ENCODE measurements at regions not wholly inside any gene's neighbourhood (a gene's known extent, or its start where the extent isn't known, plus 50 kb on each side); places are given as distances from the start of the nearest gene placed in this dataset.

DNA sequence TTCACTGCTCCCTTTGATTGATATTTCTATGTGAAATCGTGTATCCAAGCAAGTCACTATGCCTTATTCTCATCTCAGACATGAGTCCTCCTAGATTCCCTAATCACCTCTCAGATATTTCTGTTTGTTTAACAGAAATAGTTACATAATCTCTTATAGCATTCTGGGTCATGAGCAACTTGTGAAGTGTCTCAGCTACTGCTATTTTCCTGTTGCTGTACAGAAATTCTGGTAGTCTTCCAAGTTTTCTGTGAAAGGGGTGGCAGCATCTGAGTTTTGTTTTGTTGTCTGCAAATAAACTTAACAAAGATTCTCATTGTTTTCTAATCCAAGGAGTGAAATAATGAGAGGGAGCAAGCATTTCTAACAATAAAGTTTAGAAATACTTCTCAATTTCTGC lies 256.9 kb upstream of the ST8SIA4 start:
- H3K4me3 ChIP-seq, result no peak overlapping the region
- H3K27ac ChIP-seq, result no peak overlapping the region
- H3K27me3 ChIP-seq, result no peaks in the 10 kb centered on the region
- H3K4me1 ChIP-seq, result peaks cover 0 to 13% (median 0%) of the 10 kb centered on the region in 4 donors
- peaks cover 0 to 5% (median 0%) of the 10 kb centered on the region in 4 donors for H3K9me3 ChIP-seq
- H3K36me3 ChIP-seq, result no peaks in the 10 kb centered on the region
- DNase-seq (ENCODE audit: low spot score in 2 of 2), result no peak
- 17 to 18% methylated on average over 1 of the region's 1 CpG for WGBS, 2 donors
- TF ChIP-seq, protein P1, sequence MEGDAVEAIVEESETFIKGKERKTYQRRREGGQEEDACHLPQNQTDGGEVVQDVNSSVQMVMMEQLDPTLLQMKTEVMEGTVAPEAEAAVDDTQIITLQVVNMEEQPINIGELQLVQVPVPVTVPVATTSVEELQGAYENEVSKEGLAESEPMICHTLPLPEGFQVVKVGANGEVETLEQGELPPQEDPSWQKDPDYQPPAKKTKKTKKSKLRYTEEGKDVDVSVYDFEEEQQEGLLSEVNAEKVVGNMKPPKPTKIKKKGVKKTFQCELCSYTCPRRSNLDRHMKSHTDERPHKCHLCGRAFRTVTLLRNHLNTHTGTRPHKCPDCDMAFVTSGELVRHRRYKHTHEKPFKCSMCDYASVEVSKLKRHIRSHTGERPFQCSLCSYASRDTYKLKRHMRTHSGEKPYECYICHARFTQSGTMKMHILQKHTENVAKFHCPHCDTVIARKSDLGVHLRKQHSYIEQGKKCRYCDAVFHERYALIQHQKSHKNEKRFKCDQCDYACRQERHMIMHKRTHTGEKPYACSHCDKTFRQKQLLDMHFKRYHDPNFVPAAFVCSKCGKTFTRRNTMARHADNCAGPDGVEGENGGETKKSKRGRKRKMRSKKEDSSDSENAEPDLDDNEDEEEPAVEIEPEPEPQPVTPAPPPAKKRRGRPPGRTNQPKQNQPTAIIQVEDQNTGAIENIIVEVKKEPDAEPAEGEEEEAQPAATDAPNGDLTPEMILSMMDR (IDR thresholded peaks at IDR 0.05), result no peak
- no peak for TF ChIP-seq EP300 (IDR thresholded peaks at IDR 0.05)

DNA sequence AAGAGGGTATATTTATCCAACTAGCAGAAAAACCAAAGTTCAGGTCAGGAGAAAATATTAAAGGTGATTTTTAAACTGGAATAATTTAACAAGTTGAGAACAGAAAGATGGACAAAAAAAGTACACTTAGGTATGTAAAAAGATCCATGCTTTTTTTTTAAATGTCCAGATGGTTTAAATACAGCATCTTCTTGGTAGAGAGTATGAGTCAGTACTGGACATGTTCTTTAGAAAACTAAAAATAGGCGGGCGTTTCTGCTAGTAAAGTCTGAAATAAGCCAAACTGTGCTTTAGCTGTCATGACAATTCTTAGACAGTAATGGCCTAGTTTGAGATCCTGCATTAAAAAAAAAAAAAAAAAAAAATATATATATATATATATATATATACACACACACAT lies 255.9 kb upstream of the ST8SIA4 start:
- H3K9me3 ChIP-seq, result peaks cover 0 to 5% (median 0%) of the 10 kb centered on the region in 4 donors
- H3K27ac ChIP-seq, result no peak overlapping the region
- no peak overlapping the region for H3K4me3 ChIP-seq
- H3K4me1 ChIP-seq, result peaks cover 0 to 13% (median 0%) of the 10 kb centered on the region in 4 donors
- no peaks in the 10 kb centered on the region for H3K36me3 ChIP-seq
- no peak for TF ChIP-seq EP300 (IDR thresholded peaks at IDR 0.05)
- TF ChIP-seq POLR2A (IDR thresholded peaks at IDR 0.05), result no peak
- TF ChIP-seq, protein P1 (IDR thresholded peaks at IDR 0.05), result no peak
- WGBS, 2 donors, result 77 to 79% methylated on average over 2 of the region's 2 CpGs
- no peak for DNase-seq (ENCODE audit: low spot score in 2 of 2)
- H3K27me3 ChIP-seq, result no peaks in the 10 kb centered on the region

DNA sequence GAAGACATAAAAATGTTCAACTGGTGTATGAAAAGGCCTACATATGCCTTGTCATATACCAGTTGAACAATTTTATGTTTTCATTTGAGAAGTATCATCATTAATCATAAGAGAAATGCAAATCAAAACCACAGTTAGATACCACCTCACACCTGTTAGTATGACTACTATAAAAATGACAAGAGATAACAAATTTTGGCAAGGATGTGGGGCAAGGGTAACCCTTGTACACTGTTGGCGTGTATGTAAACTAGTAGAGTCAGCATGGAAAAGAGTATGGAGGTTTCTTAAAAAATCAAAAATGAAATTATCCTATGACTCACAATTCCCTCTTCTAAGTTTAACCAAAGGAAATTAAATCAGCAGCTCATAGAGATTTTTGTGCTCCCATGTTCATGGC lies 250.4 kb upstream of the ST8SIA4 start:
- no peaks in the 10 kb centered on the region for H3K27me3 ChIP-seq
- H3K4me1 ChIP-seq, result no peaks in the 10 kb centered on the region
- no peaks in the 10 kb centered on the region for H3K9me3 ChIP-seq
- DNase-seq (ENCODE audit: low spot score in 2 of 2), result no peak
- no peak overlapping the region for H3K27ac ChIP-seq
- no peak overlapping the region for H3K4me3 ChIP-seq
- no peak for TF ChIP-seq POLR2A (IDR thresholded peaks at IDR 0.05)
- no peak for TF ChIP-seq EP300 (IDR thresholded peaks at IDR 0.05)
- 91 to 95% methylated on average over 1 of the region's 1 CpG for WGBS, 2 donors
- no peaks in the 10 kb centered on the region for H3K36me3 ChIP-seq

DNA sequence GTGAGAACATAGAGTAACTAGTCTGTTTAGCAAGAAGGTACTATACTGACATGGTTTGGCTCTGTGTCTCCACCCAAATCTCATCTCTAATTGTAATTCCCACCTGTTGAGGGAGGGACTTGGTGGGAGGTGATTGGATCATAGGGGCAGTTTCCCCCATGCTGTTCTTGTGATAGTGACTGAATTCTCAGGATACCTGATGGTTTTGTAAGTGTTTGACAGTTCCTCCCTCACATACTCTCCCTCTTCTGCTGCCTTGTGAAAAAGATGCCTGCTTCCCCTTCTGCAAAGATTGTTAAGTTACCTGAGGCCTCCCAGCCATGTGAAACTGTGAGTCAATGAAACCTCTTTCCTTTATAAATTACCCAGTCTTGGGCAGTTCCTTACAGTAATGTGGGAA lies 240.4 kb upstream of the ST8SIA4 start:
- no peaks in the 10 kb centered on the region for H3K27me3 ChIP-seq
- no peak for DNase-seq (ENCODE audit: low spot score in 2 of 2)

DNA sequence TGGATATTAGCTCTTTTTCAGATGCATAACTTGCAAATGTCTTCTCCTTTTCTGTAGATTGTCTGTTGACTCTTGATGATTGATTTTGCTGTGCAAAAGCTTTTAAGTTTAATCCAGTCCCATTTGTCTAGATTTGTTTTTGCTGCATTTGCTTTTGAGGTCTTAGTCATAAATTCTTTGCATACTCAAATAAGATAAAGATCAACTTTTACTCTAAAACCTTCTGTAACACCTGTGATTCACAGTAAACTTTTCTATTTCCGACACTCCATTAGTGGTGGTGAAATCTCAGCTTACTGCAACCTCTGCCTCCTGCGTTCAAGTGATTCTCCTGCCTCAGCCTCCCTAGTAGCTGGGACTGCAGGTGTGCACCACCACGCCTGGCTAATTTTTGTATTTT lies 239.0 kb upstream of the ST8SIA4 start:
- Histone ChIP-seq H3K4me1 (no peaks in the 10 kb centered on the region), H3K36me3 (no peaks in the 10 kb centered on the region), H3K9me3 (peaks cover 0 to 3% (median 0%) of the 10 kb centered on the region in 4 donors), H3K27me3 (no peaks in the 10 kb centered on the region), H3K27ac (no peak overlapping the region), H3K4me3 (no peak overlapping the region)
- TF ChIP-seq EP300 (IDR thresholded peaks at IDR 0.05), result no peak
- no peak for DNase-seq (ENCODE audit: low spot score in 2 of 2)
- WGBS, 2 donors, result 90 to 93% methylated on average over 3 of the region's 3 CpGs

More for the DNA sequence above, 240.4 kb upstream of the ST8SIA4 start:
- Histone ChIP-seq H3K4me3 (no peak overlapping the region), H3K36me3 (no peaks in the 10 kb centered on the region), H3K9me3 (peaks cover 0 to 3% (median 0%) of the 10 kb centered on the region in 4 donors), H3K27ac (no peak overlapping the region), H3K4me1 (no peaks in the 10 kb centered on the region)
- TF ChIP-seq, protein P1 (IDR thresholded peaks at IDR 0.05), result no peak
- TF ChIP-seq EP300 (IDR thresholded peaks at IDR 0.05), result no peak
- TF ChIP-seq POLR2A (IDR thresholded peaks at IDR 0.05), result no peak

DNA sequence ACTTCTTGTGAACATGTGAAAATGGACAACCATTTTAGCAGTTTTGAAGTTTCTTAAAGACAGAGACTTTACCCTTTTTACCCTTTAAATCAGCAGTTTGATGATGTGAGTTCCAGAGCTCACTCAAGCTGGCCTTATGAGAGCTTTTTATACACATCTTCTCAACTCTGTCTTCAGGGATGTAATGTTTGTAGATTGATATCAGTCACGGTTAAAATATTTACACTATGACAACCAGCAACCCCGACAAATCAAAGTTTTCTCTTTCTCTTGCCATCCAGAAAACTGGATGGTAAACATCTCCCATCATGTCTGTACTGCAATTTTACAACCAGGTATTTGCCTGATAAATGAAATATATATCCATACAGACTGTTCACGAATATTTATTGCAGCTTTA lies 233.4 kb upstream of the ST8SIA4 start:
- peaks cover 0 to 3% (median 0%) of the 10 kb centered on the region in 4 donors for H3K9me3 ChIP-seq
- H3K36me3 ChIP-seq, result no peaks in the 10 kb centered on the region
- 85 to 93% methylated on average over 3 of the region's 3 CpGs for WGBS, 2 donors
- TF ChIP-seq EP300 (IDR thresholded peaks at IDR 0.05), result no peak
- TF ChIP-seq, protein P1 (IDR thresholded peaks at IDR 0.05), result no peak
- no peak for TF ChIP-seq POLR2A (IDR thresholded peaks at IDR 0.05)
- no peak overlapping the region for H3K4me3 ChIP-seq
- H3K4me1 ChIP-seq, result no peaks in the 10 kb centered on the region
- no peaks in the 10 kb centered on the region for H3K27me3 ChIP-seq
- no peak overlapping the region for H3K27ac ChIP-seq
- DNase-seq (ENCODE audit: low spot score in 2 of 2), result no peak
